ENCODE measurements at regions not wholly inside any gene's neighbourhood (a gene's known extent, or its start where the extent isn't known, plus 50 kb on each side); places are given as distances from the start of the nearest gene placed in this dataset.
"Not testable (repeated sequence)": the region's sequence is repeated elsewhere in the genome, so short reads cannot be mapped to it uniquely, and the experiment has no call there.

- not testable (repeated sequence) for H3K9me3 Mint-ChIP-seq; H3K4me1 Mint-ChIP-seq; H3K27ac Mint-ChIP-seq; ATAC-seq (replicated peaks); H3K4me3 Mint-ChIP-seq; H3K36me3 Mint-ChIP-seq (ENCODE audit: low read depth); H3K27me3 Mint-ChIP-seq
Measured at GRCh38 chr10:78468731-78469130, 435.1 kb downstream of the RPS24 start.

- no peak overlapping the region for H3K27ac Mint-ChIP-seq
- H3K4me1 Mint-ChIP-seq: no peaks in the 10 kb centered on the region
- H3K4me3 Mint-ChIP-seq: no peak overlapping the region
- no peaks in the 10 kb centered on the region for H3K36me3 Mint-ChIP-seq (ENCODE audit: low read depth)
- ATAC-seq (replicated peaks): peak; percentile 26
- H3K27me3 Mint-ChIP-seq: no peaks in the 10 kb centered on the region
- H3K9me3 Mint-ChIP-seq: no peaks in the 10 kb centered on the region
Measured at GRCh38 chr10:78470267-78471103, 436.8 kb downstream of the RPS24 start.

GRCh38 chr10:78471326-78471722 lies 437.7 kb downstream of the RPS24 start:
- Mint-ChIP-seq H3K27me3 (no peaks in the 10 kb centered on the region), H3K36me3 (ENCODE audit: low read depth) (no peaks in the 10 kb centered on the region), H3K27ac (no peak overlapping the region), H3K9me3 (no peaks in the 10 kb centered on the region), H3K4me1 (no peaks in the 10 kb centered on the region), H3K4me3 (no peak overlapping the region)
- ATAC-seq (replicated peaks): no peak

GRCh38 chr10:78471723-78472550 lies 438.3 kb downstream of the RPS24 start:
- H3K36me3 Mint-ChIP-seq (ENCODE audit: low read depth): no peaks in the 10 kb centered on the region
- no peak for ATAC-seq (replicated peaks)
- H3K27ac Mint-ChIP-seq: no peak overlapping the region
- H3K27me3 Mint-ChIP-seq: no peaks in the 10 kb centered on the region
- no peak overlapping the region for H3K4me3 Mint-ChIP-seq
- H3K4me1 Mint-ChIP-seq: no peaks in the 10 kb centered on the region
- no peaks in the 10 kb centered on the region for H3K9me3 Mint-ChIP-seq

GRCh38 chr10:78472551-78472890 lies 438.9 kb downstream of the RPS24 start:
- Mint-ChIP-seq H3K9me3 (no peaks in the 10 kb centered on the region), H3K27me3 (no peaks in the 10 kb centered on the region), H3K36me3 (ENCODE audit: low read depth) (no peaks in the 10 kb centered on the region)

GRCh38 chr10:78473006-78473405 lies 439.3 kb downstream of the RPS24 start:
- H3K4me3 Mint-ChIP-seq: no peak overlapping the region
- ATAC-seq (replicated peaks): no peak
- no peaks in the 10 kb centered on the region for H3K36me3 Mint-ChIP-seq (ENCODE audit: low read depth)
- no peak overlapping the region for H3K27ac Mint-ChIP-seq
- no peaks in the 10 kb centered on the region for H3K27me3 Mint-ChIP-seq
- no peaks in the 10 kb centered on the region for H3K4me1 Mint-ChIP-seq
- no peaks in the 10 kb centered on the region for H3K9me3 Mint-ChIP-seq

More at GRCh38 chr10:78472551-78472890, 438.9 kb downstream of the RPS24 start:
- Mint-ChIP-seq H3K27ac (no peak overlapping the region), H3K4me3 (no peak overlapping the region), H3K4me1 (no peaks in the 10 kb centered on the region)
- no peak for ATAC-seq (replicated peaks)

- no peaks in the 10 kb centered on the region for H3K27me3 Mint-ChIP-seq
- no peak overlapping the region for H3K27ac Mint-ChIP-seq
- no peaks in the 10 kb centered on the region for H3K36me3 Mint-ChIP-seq (ENCODE audit: low read depth)
- H3K4me3 Mint-ChIP-seq: no peak overlapping the region
- H3K4me1 Mint-ChIP-seq: no peaks in the 10 kb centered on the region
- no peak for ATAC-seq (replicated peaks)
- H3K9me3 Mint-ChIP-seq: no peaks in the 10 kb centered on the region
Measured at GRCh38 chr10:78474743-78475142, 441.1 kb downstream of the RPS24 start.

GRCh38 chr10:78475437-78475836 lies 441.8 kb downstream of the RPS24 start:
- H3K27ac Mint-ChIP-seq: no peak overlapping the region
- no peaks in the 10 kb centered on the region for H3K4me1 Mint-ChIP-seq
- ATAC-seq (replicated peaks): no peak
- peaks cover 4% of the 10 kb centered on the region for H3K27me3 Mint-ChIP-seq
- H3K4me3 Mint-ChIP-seq: no peak overlapping the region
- no peaks in the 10 kb centered on the region for H3K36me3 Mint-ChIP-seq (ENCODE audit: low read depth)
- no peaks in the 10 kb centered on the region for H3K9me3 Mint-ChIP-seq

GRCh38 chr10:78476156-78476555 lies 442.5 kb downstream of the RPS24 start:
- ATAC-seq (replicated peaks): no peak
- no peak overlapping the region for H3K27ac Mint-ChIP-seq

GRCh38 chr10:78476844-78477243 lies 443.2 kb downstream of the RPS24 start:
- no peak overlapping the region for H3K27ac Mint-ChIP-seq
- no peak for ATAC-seq (replicated peaks)

More at GRCh38 chr10:78476156-78476555, 442.5 kb downstream of the RPS24 start:
- Mint-ChIP-seq H3K27me3 (peaks cover 4% of the 10 kb centered on the region), H3K4me1 (no peaks in the 10 kb centered on the region), H3K9me3 (no peaks in the 10 kb centered on the region), H3K36me3 (ENCODE audit: low read depth) (no peaks in the 10 kb centered on the region), H3K4me3 (no peak overlapping the region)

GRCh38 chr10:78478919-78479318 lies 445.3 kb downstream of the RPS24 start:
- no peaks in the 10 kb centered on the region for H3K4me1 Mint-ChIP-seq
- no peaks in the 10 kb centered on the region for H3K9me3 Mint-ChIP-seq
- H3K36me3 Mint-ChIP-seq (ENCODE audit: low read depth): no peaks in the 10 kb centered on the region
- ATAC-seq (replicated peaks): no peak
- no peak overlapping the region for H3K27ac Mint-ChIP-seq
- H3K27me3 Mint-ChIP-seq: peaks cover 4% of the 10 kb centered on the region
- H3K4me3 Mint-ChIP-seq: no peak overlapping the region

More at GRCh38 chr10:78476844-78477243, 443.2 kb downstream of the RPS24 start:
- H3K36me3 Mint-ChIP-seq (ENCODE audit: low read depth): no peaks in the 10 kb centered on the region
- H3K27me3 Mint-ChIP-seq: peaks cover 4% of the 10 kb centered on the region
- no peaks in the 10 kb centered on the region for H3K9me3 Mint-ChIP-seq
- no peaks in the 10 kb centered on the region for H3K4me1 Mint-ChIP-seq
- H3K4me3 Mint-ChIP-seq: no peak overlapping the region

GRCh38 chr10:78479467-78479866 lies 445.8 kb downstream of the RPS24 start:
- no peaks in the 10 kb centered on the region for H3K9me3 Mint-ChIP-seq
- H3K4me1 Mint-ChIP-seq: no peaks in the 10 kb centered on the region

GRCh38 chr10:78481842-78482241 lies 448.2 kb downstream of the RPS24 start:
- Mint-ChIP-seq H3K27ac (no peak overlapping the region), H3K36me3 (ENCODE audit: low read depth) (no peaks in the 10 kb centered on the region), H3K4me1 (no peaks in the 10 kb centered on the region), H3K27me3 (peaks cover 14% of the 10 kb centered on the region), H3K9me3 (no peaks in the 10 kb centered on the region), H3K4me3 (no peak overlapping the region)
- ATAC-seq (replicated peaks): no peak

More at GRCh38 chr10:78479467-78479866, 445.8 kb downstream of the RPS24 start:
- Mint-ChIP-seq H3K27ac (no peak overlapping the region), H3K36me3 (ENCODE audit: low read depth) (no peaks in the 10 kb centered on the region), H3K27me3 (peaks cover 4% of the 10 kb centered on the region), H3K4me3 (no peak overlapping the region)
- ATAC-seq (replicated peaks): no peak

GRCh38 chr10:78483641-78484040 lies 450.0 kb downstream of the RPS24 start:
- H3K27ac Mint-ChIP-seq: no peak overlapping the region
- ATAC-seq (replicated peaks): no peak
- no peaks in the 10 kb centered on the region for H3K36me3 Mint-ChIP-seq (ENCODE audit: low read depth)
- no peaks in the 10 kb centered on the region for H3K9me3 Mint-ChIP-seq
- peaks cover 20% of the 10 kb centered on the region for H3K27me3 Mint-ChIP-seq
- no peak overlapping the region for H3K4me3 Mint-ChIP-seq
- no peaks in the 10 kb centered on the region for H3K4me1 Mint-ChIP-seq

GRCh38 chr10:78489034-78489433 lies 455.4 kb downstream of the RPS24 start:
- H3K4me1 Mint-ChIP-seq: no peaks in the 10 kb centered on the region
- no peak overlapping the region for H3K4me3 Mint-ChIP-seq
- ATAC-seq (replicated peaks): no peak
- H3K9me3 Mint-ChIP-seq: peaks cover 5% of the 10 kb centered on the region
- H3K27ac Mint-ChIP-seq: no peak overlapping the region
- H3K36me3 Mint-ChIP-seq (ENCODE audit: low read depth): no peaks in the 10 kb centered on the region
- H3K27me3 Mint-ChIP-seq: peaks cover 28% of the 10 kb centered on the region

Measured in activated T-helper 17 cell treated with anti-CD3 and anti-CD28 coated beads, Interleukin-2, amount 50 U/mL, for 72 hours (primary cell).